ENCODE measurements at regions not wholly inside any gene's neighbourhood (a gene's known extent, or its start where the extent isn't known, plus 50 kb on each side); places are given as distances from the start of the nearest gene placed in this dataset.

GRCh38 chr12:18886962-18887361, 149.0 kb downstream of the CAPZA3 start:
- TF ChIP-seq NFIC (IDR thresholded peaks at IDR 0.05) (no peak), EP300 (IDR thresholded peaks at IDR 0.05; ENCODE audit: borderline replicate concordance) (no peak), YY1 (IDR thresholded peaks at IDR 0.05; ENCODE audit: low read depth) (no peak), ZBTB7A (IDR thresholded peaks at IDR 0.05; ENCODE audit: low read depth) (no peak), RAD21 (IDR thresholded peaks at IDR 0.05; ENCODE audit: low read depth) (no peak), TCF12 (IDR thresholded peaks at IDR 0.05; ENCODE audit: low read depth) (no peak), CREB1 (IDR thresholded peaks at IDR 0.05; ENCODE audit: low read depth) (no peak)

GRCh38 chr12:18887368-18887767, 149.4 kb downstream of the CAPZA3 start:
- TF ChIP-seq YY1 (IDR thresholded peaks at IDR 0.05; ENCODE audit: low read depth): no peak
- TF ChIP-seq USF1 (IDR thresholded peaks at IDR 0.05): no peak
- TF ChIP-seq CEBPB (IDR thresholded peaks at IDR 0.05): no peak
- TF ChIP-seq NFIC (IDR thresholded peaks at IDR 0.05): no peak
- no peak for TF ChIP-seq TAF1 (IDR thresholded peaks at IDR 0.05; ENCODE audit: low read depth)
- no peak for TF ChIP-seq RAD21 (IDR thresholded peaks at IDR 0.05; ENCODE audit: low read depth)

DNA sequence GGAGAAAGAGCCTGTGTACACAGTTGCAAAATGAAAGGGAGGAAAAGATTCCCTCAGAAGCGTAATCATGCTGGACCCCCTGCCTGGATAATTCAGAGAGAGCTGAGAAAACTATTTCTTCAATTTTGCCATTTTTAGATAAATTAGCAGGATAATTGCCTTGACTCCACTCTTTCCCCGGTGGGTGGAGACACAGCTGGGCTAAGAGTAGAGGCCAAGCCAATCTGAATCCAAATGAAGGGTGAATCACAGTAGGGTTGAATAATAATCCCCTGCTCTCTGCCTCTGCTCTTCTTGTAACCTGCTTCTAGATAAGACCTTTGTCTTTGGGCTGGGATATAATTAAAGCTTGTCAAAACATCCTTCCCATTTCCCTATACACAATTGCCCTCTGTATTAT, 150.1 kb downstream of the CAPZA3 start:
- no peak for TF ChIP-seq NFIC (IDR thresholded peaks at IDR 0.05)
- no peak for TF ChIP-seq FOXM1 (IDR thresholded peaks at IDR 0.05; ENCODE audit: borderline replicate concordance, low read depth)
- TF ChIP-seq YY1 (IDR thresholded peaks at IDR 0.05; ENCODE audit: low read depth): no peak
- no peak for TF ChIP-seq TEAD4 (IDR thresholded peaks at IDR 0.05)
- no peak for TF ChIP-seq RAD21 (IDR thresholded peaks at IDR 0.05; ENCODE audit: low read depth)
- TF ChIP-seq TCF12 (IDR thresholded peaks at IDR 0.05; ENCODE audit: low read depth): no peak

- TF ChIP-seq ZBTB7A (IDR thresholded peaks at IDR 0.05; ENCODE audit: low read depth) (no peak), CEBPB (IDR thresholded peaks at IDR 0.05) (no peak), EP300 (IDR thresholded peaks at IDR 0.05; ENCODE audit: borderline replicate concordance) (no peak), CREB1 (IDR thresholded peaks at IDR 0.05; ENCODE audit: low read depth) (no peak), USF1 (IDR thresholded peaks at IDR 0.05) (no peak)
Observed at GRCh38 chr12:18895540-18895939, 157.6 kb downstream of the CAPZA3 start.

DNA sequence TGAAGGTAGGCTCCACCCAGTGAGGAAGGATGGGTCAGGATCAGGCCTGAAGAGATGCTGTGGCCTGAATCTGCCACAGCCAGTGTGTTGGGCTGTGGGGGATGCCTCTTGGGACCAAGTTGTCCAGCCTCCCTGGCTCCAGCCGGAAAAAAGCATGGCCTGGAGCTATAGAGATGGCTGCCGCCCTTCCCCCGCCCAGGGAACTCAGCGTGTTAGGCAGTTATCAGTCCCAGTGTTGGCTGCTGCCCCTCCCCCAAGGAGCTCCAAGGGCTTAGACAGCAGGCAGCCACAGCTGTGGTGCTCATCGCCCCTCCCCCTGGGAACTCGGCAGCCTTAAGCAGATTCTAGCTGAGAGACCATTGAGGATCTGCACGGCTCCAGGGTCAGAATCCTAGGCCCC, 158.0 kb downstream of the CAPZA3 start:
- TF ChIP-seq EGR1 (IDR thresholded peaks at IDR 0.05) (no peak), TCF12 (IDR thresholded peaks at IDR 0.05; ENCODE audit: low read depth) (no peak), RAD21 (IDR thresholded peaks at IDR 0.05; ENCODE audit: low read depth) (no peak), NFIC (IDR thresholded peaks at IDR 0.05) (no peak), MAX (IDR thresholded peaks at IDR 0.05) (no peak), TAF1 (IDR thresholded peaks at IDR 0.05; ENCODE audit: low read depth) (no peak)

DNA sequence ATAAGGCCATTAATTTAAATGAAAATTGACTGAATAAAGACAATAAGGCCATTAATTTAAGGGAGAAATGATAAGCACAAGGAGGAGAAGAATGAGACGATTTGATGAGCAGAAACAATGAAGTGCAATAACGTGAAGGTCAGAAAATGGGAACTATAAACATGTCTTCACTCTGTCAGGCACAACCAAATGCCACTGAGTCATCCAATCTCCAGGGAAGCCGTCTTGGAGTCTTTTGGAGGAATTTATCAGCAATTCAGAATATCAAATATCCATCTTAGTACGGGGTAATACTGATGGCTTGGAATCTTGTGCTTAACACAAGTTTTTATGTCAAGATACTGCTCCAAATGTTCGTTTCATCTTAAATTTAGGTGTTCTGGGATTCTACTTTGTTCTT, 159.9 kb downstream of the CAPZA3 start:
- no peak for TF ChIP-seq MAX (IDR thresholded peaks at IDR 0.05)
- TF ChIP-seq NFIC (IDR thresholded peaks at IDR 0.05): no peak
- no peak for TF ChIP-seq EP300 (IDR thresholded peaks at IDR 0.05; ENCODE audit: borderline replicate concordance)
- TF ChIP-seq EGR1 (IDR thresholded peaks at IDR 0.05): no peak
- no peak for TF ChIP-seq FOXM1 (IDR thresholded peaks at IDR 0.05; ENCODE audit: borderline replicate concordance, low read depth)
- TF ChIP-seq YY1 (IDR thresholded peaks at IDR 0.05; ENCODE audit: low read depth): no peak

DNA sequence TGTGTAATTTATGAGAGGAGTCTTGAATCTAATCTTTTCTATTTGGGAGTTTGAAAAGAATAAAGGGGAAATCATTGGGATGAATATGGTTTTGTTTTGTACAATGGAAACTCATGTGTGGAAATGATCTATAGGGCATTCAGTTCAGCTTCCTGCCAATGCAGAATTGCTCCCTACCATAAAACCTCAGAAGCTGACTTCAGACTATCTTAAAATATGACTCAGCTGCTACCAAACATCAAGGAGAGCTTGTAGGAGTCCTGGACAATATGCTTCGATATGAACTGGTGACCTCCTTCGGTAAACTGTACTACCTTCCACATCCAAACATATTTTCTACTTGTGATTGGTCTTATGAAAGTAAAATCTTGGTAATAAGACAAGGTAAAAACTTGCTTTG, 160.6 kb downstream of the CAPZA3 start:
- TF ChIP-seq EGR1 (IDR thresholded peaks at IDR 0.05): no peak
- TF ChIP-seq CREB1 (IDR thresholded peaks at IDR 0.05; ENCODE audit: low read depth): no peak
- no peak for TF ChIP-seq TCF12 (IDR thresholded peaks at IDR 0.05; ENCODE audit: low read depth)
- no peak for TF ChIP-seq YY1 (IDR thresholded peaks at IDR 0.05; ENCODE audit: low read depth)

- no peak for TF ChIP-seq CEBPB (IDR thresholded peaks at IDR 0.05)
- no peak for TF ChIP-seq NFIC (IDR thresholded peaks at IDR 0.05)
- TF ChIP-seq, protein P1, sequence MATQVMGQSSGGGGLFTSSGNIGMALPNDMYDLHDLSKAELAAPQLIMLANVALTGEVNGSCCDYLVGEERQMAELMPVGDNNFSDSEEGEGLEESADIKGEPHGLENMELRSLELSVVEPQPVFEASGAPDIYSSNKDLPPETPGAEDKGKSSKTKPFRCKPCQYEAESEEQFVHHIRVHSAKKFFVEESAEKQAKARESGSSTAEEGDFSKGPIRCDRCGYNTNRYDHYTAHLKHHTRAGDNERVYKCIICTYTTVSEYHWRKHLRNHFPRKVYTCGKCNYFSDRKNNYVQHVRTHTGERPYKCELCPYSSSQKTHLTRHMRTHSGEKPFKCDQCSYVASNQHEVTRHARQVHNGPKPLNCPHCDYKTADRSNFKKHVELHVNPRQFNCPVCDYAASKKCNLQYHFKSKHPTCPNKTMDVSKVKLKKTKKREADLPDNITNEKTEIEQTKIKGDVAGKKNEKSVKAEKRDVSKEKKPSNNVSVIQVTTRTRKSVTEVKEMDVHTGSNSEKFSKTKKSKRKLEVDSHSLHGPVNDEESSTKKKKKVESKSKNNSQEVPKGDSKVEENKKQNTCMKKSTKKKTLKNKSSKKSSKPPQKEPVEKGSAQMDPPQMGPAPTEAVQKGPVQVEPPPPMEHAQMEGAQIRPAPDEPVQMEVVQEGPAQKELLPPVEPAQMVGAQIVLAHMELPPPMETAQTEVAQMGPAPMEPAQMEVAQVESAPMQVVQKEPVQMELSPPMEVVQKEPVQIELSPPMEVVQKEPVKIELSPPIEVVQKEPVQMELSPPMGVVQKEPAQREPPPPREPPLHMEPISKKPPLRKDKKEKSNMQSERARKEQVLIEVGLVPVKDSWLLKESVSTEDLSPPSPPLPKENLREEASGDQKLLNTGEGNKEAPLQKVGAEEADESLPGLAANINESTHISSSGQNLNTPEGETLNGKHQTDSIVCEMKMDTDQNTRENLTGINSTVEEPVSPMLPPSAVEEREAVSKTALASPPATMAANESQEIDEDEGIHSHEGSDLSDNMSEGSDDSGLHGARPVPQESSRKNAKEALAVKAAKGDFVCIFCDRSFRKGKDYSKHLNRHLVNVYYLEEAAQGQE (IDR thresholded peaks at IDR 0.05; ENCODE audit: low read depth): no peak
- TF ChIP-seq USF1 (IDR thresholded peaks at IDR 0.05): no peak
- no peak for TF ChIP-seq EP300 (IDR thresholded peaks at IDR 0.05; ENCODE audit: borderline replicate concordance)
- no peak for TF ChIP-seq EGR1 (IDR thresholded peaks at IDR 0.05)
- no peak for TF ChIP-seq ZBTB7A (IDR thresholded peaks at IDR 0.05; ENCODE audit: low read depth)
- no peak for TF ChIP-seq MAX (IDR thresholded peaks at IDR 0.05)
- TF ChIP-seq FOXM1 (IDR thresholded peaks at IDR 0.05; ENCODE audit: borderline replicate concordance, low read depth): no peak
- TF ChIP-seq YY1 (IDR thresholded peaks at IDR 0.05; ENCODE audit: low read depth): no peak
- TF ChIP-seq TEAD4 (IDR thresholded peaks at IDR 0.05): no peak
- no peak for TF ChIP-seq TCF12 (IDR thresholded peaks at IDR 0.05; ENCODE audit: low read depth)
- no peak for TF ChIP-seq CREB1 (IDR thresholded peaks at IDR 0.05; ENCODE audit: low read depth)
- no peak for TF ChIP-seq TAF1 (IDR thresholded peaks at IDR 0.05; ENCODE audit: low read depth)
- no peak for TF ChIP-seq RAD21 (IDR thresholded peaks at IDR 0.05; ENCODE audit: low read depth)
Observed at GRCh38 chr12:18899162-18899561, 161.2 kb downstream of the CAPZA3 start.
